ENCODE measurements at regions not wholly inside any gene's neighbourhood (a gene's known extent, or its start where the extent isn't known, plus 50 kb on each side); places are given as distances from the start of the nearest gene placed in this dataset.

DNA sequence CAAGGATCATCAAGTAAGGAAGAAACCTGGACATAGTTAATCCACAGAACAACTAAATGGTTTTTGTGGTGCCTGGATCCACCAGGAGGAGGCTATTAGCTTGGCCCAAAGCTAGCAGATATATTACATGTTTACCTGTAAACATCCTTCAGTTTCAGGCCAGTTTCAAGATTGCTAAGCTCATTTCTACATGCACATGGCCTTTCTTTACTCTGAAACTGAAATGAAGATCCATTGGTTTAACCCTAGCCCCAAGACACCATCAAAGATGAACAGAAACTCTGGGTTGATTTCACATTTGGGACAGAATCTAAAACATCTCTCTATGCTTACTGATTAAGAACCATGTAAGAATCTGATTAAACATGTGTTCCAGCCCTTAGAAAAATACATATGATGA, 611.8 kb downstream of the TLE1 start:
- no peak for DNase-seq (ENCODE audit: low spot score)
- TF ChIP-seq, protein P1, sequence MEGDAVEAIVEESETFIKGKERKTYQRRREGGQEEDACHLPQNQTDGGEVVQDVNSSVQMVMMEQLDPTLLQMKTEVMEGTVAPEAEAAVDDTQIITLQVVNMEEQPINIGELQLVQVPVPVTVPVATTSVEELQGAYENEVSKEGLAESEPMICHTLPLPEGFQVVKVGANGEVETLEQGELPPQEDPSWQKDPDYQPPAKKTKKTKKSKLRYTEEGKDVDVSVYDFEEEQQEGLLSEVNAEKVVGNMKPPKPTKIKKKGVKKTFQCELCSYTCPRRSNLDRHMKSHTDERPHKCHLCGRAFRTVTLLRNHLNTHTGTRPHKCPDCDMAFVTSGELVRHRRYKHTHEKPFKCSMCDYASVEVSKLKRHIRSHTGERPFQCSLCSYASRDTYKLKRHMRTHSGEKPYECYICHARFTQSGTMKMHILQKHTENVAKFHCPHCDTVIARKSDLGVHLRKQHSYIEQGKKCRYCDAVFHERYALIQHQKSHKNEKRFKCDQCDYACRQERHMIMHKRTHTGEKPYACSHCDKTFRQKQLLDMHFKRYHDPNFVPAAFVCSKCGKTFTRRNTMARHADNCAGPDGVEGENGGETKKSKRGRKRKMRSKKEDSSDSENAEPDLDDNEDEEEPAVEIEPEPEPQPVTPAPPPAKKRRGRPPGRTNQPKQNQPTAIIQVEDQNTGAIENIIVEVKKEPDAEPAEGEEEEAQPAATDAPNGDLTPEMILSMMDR (IDR thresholded peaks at IDR 0.05; ENCODE audit: extremely low read depth, missing control alignments): no peak

DNA sequence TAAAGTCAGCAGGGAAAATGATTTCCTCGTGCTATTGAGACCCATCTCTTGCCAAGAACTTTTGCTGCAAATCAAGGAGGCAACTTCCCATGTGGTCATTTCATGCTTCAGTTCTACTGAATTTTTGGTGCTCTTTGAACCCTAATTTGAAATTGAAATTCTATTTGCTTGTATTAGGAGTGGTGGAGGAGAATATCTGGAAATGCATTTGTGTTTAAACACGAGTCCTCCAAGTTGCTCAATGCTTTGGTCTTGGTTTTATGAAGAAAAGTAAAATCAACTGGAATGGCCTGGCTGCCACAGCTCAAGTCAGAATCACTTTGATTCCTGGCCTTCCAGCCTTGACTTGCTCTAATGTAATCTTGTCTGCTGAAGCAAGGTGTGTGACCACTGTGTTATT, 613.2 kb downstream of the TLE1 start:
- TF ChIP-seq, protein P1 (IDR thresholded peaks at IDR 0.05; ENCODE audit: extremely low read depth, missing control alignments): no peak
- DNase-seq (ENCODE audit: low spot score): no peak

DNA sequence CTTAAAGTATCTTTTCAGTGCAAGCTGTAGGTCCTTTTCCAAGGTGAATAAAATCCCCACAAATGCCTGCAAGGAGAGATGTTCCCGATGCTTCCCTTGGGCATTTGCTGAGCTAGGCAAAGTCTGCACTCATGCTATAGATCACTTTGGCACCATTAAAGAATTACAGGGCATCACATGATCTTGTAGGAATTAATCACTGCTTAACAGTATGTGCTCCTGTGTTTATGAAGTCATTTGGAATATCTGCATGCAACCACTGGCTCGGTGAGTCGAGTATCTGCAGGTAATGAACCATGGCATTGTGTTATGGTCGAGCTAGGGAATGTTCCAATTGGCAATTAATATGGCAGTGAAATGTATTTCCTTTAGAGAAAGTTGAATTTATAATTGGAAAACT, 615.1 kb downstream of the TLE1 start:
- TF ChIP-seq, protein P1 (IDR thresholded peaks at IDR 0.05; ENCODE audit: extremely low read depth, missing control alignments): no peak
- DNase-seq (ENCODE audit: low spot score): no peak

DNA sequence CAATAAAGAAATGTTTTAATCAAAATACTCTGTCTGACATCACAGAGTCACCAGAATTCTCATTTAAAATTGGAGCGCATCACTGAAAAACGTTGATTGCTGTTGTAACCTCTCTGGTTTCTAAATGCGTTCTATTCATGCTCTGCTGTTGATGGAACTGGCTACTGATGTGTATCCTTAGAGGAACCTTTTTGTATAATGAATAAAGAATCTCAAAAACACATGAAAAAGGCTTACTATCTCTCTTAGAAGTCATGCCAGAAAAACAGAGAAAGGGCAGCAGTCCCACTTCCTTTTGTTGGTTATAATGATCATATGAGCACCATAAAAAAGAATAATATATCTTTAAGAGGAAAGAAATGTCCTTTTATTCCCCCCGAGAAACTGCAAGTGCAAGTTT, 615.5 kb downstream of the TLE1 start:
- DNase-seq (ENCODE audit: low spot score): no peak
- TF ChIP-seq, protein P1 (IDR thresholded peaks at IDR 0.05; ENCODE audit: extremely low read depth, missing control alignments): no peak

DNA sequence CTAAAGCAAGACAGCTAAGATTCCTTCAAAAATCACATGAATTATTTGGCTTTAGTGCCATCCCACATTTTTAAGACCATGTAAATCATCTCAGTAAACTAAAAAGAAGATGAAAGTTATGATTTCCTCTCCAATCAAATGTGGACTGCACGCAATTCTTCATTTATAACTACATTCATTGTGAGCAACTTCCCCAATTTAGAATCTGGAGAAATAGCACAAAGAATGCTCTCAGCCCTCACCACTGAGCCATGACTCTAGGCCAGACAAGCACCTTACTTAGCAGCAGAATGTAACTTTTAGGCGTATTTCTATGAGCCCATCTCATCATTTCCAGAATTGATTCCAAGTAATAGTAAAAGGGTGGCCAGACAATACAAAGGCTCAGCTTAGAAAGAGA, 616.6 kb downstream of the TLE1 start:
- DNase-seq (ENCODE audit: low spot score): no peak
- TF ChIP-seq, protein P1 (IDR thresholded peaks at IDR 0.05; ENCODE audit: extremely low read depth, missing control alignments): no peak

DNA sequence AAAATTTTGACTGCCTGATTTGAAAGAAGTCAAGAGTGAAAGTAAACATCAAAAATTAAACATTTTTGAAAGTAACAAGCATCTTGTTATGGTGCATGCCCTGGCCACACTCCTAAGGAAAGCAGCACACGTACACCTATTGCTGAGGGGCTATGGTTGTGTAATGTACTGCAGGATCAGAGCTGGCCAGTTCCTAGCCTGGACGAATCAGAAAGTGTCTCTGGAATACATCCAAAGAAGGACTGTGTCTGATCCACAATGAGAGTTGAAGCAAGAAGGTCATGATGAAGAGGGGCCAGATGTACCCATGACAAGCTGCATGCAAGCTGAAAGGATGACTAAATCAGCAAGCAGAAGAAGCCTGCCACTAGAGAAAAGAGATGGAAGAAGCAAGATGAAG, 618.2 kb downstream of the TLE1 start:
- TF ChIP-seq, protein P1 (IDR thresholded peaks at IDR 0.05; ENCODE audit: extremely low read depth, missing control alignments): no peak

DNA sequence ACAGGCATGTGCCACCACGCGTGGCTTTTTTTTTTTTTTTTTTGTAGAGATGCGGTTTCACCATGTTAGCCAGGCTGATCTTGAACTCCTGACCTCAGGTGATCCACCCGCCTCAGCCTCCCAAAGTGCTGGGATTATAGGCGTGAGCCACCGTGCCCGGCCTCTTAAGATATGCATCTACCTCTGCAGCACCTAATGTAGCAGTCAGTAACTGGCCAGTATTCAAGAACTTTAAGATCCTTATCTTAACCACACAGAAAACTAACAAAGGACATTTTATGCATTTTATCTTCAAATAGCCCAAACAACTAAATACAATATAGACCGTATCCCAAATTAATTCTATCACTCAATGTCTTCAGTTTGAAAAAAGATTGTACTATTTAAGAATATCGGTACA, 618.7 kb downstream of the TLE1 start:
- TF ChIP-seq, protein P1 (IDR thresholded peaks at IDR 0.05; ENCODE audit: extremely low read depth, missing control alignments): no peak
- DNase-seq (ENCODE audit: low spot score): no peak

More for the DNA sequence above, 618.2 kb downstream of the TLE1 start:
- DNase-seq (ENCODE audit: low spot score): no peak
